ENCODE measurements at regions not wholly inside any gene's neighbourhood (a gene's known extent, or its start where the extent isn't known, plus 50 kb on each side); places are given as distances from the start of the nearest gene placed in this dataset.

DNA sequence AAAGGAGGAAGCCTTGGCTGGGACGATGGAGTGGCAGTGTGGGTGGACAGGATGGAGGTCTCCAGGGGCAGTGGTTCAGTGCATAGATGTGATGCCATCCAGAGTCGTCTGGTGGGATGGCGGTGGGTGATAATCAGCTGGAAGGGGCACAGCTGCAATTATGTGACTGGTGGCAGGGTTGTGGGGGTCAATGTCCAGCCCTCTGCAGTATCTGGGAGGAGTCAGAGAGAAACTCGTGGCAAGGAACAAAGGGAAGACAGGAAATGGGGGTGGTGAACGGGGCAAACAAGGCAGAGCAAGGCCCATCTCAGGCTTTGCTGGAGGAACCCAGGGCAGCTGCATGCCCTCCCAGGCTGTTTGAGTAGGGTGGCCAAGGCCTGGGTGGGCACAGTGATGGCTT is 118.3 kb upstream of the USP24 start:
- DNase-seq = no peak

GRCh38 chr1:55331351-55331750 is 116.2 kb upstream of the USP24 start:
- no peak for DNase-seq

- no peak for DNase-seq
Measured at GRCh38 chr1:55329808-55330432, 114.8 kb upstream of the USP24 start.

GRCh38 chr1:55329091-55329490 is 113.9 kb upstream of the USP24 start:
- DNase-seq = no peak

- no peak for DNase-seq
Measured at GRCh38 chr1:55326496-55327243, 111.5 kb upstream of the USP24 start.

DNA sequence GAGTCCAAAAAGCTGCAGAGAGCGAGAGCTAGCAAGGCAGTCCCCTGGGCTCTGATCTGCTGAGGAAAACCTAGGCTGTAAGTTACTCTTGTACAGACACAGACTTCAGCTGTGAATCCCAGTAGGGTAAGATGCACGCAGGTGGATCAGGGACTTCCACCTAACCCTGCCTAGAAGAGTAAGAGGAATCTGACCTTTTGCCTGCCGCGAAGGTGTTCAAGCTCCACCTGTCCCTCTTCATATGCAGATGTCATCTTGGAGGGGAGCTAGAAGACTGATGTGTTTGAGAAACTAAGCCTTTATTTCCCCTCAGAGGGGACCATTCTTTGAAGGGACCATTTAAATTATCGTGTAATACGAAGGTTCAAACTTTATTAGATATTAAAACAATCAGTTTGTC is 108.6 kb upstream of the USP24 start:
- no peak for DNase-seq

GRCh38 chr1:55322842-55323241 is 107.7 kb upstream of the USP24 start:
- no peak for DNase-seq

DNA sequence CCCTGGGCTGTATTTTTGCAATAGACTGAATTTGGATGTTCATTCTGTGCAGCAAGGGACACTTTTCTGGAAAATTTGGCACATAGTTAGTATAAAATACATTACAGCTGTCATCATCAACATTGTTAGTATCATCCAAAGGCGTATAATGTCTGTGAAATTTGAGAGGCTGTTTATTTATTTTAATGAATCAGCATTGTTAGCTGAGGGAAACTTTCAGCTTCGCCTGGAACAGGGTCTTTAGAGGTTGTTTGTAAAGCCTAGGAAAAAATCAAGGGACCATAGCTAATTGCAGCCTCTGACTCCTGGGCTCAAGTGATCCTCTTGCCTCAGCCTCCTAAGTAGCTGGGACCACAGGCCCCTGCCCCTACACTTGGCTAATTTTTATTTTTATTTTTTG is 106.8 kb upstream of the USP24 start:
- DNase-seq = no peak

DNA sequence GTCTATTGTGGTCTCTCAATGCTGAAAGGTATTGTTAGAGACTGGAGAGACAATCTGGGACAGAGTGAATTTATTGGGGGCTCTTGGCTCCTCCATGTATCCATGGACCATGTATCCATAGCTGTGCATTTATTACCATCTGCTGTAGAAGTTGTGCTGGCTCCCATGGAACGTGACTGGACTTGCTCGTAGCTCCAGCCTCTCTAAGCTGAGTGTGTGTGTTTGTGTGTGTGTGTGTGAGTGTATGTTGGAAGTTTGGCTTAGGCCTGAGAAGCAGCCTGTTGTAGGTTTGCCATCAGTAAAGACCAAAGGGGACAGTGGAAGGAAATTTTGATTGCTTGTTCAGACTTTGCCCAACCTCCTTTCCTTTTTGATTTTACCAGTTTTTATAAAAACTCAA is 105.7 kb upstream of the USP24 start:
- no peak for DNase-seq

GRCh38 chr1:55318116-55318817 is 103.1 kb upstream of the USP24 start:
- DNase-seq = no peak

- DNase-seq = no peak
Measured at GRCh38 chr1:55317673-55318072, 102.5 kb upstream of the USP24 start.

DNA sequence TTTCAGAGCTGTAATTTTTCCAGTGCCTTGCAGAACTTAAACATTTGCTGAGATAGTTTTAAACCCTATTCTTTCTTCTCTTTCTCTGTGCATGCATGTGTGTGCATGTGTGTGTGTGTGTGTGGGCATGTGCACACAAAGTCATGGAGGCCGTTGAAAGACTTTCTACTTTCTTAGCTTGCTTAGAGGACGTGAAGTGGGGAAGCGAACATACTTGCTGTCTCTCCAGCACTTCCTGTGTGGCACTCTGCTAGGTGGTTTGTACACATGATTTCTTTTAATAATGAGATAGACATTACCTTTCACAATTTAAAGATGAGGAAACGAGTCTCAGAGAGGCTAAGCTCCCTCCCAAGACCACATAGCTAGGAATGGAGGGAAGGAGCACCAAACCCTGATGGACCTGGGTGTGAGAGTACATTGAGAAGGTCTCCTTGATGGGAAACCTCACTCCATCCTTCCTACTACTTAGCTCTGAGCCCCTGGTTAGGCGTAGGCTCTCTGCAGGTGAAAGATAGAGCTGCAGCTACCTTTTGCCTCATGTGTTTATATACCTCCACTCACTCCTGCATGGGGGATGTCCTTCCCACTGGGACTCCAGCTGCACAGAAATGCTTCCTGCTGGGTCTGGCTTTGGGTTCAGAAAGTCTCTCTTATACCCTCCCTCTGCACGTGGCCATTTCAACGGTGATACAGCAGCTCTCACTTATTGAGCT is 101.9 kb upstream of the USP24 start:
- DNase-seq = no peak

DNA sequence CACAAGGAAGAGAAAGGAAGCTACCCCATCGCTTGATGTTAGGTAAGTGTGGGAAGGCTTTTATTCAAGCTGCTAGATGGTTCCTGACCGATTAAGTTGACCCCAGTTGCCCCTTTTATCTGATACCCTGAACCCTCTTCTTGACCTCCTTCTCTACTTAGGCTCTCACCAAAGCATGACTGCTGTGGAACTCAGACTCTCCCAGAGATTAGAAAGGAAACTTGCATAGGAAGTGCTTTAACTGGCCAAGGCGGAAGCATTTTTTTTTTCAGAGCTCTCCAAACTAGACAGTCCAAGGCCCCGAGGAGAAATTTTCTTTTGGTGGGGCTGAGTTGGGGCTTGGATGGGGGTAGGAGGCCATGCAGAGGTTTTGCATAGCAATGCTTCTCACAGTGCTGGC is 101.3 kb upstream of the USP24 start:
- no peak for DNase-seq

- no peak for DNase-seq
Measured at GRCh38 chr1:55315552-55315951, 100.4 kb upstream of the USP24 start.

DNA sequence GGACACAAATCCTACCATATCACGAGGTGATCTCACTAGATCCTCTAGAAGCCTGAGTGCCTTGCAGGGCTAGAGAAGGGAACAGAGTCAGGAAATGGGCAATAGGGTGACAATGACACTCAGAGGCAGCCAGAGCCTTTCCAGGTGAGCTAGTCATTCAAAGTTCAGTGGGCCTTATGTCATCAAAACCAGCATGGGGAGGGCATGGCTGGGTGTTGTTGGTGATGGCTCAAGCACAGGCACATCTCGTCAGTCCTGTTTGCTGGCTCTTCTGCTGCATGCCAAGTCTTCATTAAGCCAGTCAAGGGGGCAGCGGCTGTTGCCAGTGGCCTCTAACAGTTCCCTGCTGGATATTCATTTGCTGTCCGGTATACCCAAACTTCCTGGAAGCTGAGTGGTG is 99.6 kb upstream of the USP24 start:
- DNase-seq = no peak

DNA sequence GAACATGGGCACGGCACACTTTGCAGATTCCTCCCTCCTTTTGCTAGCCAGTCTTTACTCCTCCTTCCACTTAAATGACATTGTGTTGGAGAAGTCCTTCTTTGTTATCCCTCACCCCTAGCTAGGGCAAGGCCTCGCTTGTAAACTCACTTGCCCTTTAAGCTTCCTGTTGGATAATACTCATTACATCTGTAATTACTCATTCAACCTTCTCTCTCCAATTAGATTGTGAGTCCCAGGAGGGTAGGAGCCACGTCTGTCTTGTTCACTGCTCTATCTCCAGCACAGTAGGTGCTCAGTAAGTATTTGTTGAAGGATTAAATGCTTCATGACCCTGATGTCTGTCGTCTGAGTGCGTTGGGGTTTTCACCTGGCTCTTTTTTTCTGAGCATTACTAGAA is 98.7 kb upstream of the USP24 start:
- no peak for DNase-seq

- DNase-seq = no peak
Measured at GRCh38 chr1:55311979-55312378, 96.8 kb upstream of the USP24 start.

DNA sequence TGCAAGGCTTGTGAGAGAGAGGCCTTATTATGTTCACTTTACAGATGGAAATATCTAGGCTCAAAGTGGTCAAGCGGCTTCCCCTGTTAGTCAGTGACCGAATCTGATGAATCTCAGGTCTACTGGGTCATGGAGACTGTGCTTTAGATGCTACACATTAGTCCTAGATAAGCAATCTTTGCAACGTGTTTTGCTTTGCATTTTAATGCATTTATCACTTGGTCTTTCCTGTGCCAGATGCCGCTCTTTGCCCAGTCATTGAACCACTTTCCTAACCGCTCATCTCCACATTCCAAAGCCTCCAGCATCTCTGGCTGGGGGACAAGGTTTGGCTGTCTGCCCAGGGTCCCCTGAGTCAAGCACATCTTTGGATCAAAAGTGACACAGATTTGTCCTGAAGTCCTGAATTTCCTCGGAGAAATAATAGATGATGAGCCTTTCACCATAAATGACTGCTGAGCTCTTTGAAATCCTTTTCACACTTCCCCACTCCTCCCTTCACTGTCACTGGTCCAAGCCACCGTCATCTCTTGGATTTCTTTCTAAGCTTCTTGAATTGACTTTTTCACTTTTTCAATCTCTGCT is 96.0 kb upstream of the USP24 start:
- no peak for DNase-seq

GRCh38 chr1:55310505-55310971 is 95.4 kb upstream of the USP24 start:
- DNase-seq = no peak

GRCh38 chr1:55309786-55310504 is 94.8 kb upstream of the USP24 start:
- no peak for DNase-seq

DNA sequence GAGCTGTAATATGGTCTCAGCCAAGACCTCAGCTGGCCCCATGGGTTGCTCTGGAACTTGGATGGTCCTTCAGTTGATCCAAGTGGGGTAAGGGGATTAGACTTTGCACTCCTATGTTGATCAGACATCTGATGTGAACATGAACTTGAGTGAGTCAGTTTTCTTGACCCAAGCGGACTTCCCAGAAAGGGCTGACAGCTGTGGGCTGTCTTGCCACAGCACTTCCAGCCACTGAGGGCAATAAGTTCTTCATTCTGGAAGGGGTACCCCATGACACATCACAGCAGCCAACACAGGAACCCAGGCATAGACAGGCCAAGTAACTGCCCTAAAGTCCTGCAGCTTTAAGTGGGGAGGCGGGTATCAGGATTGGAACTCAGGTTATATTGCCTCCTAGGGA is 93.9 kb upstream of the USP24 start:
- no peak for DNase-seq

- DNase-seq = no peak
Measured at GRCh38 chr1:55305735-55306134, 90.6 kb upstream of the USP24 start.

All from NCI-H748 treated with DMSO at 0.1 percent for 48 hours (cell line).